T1000 (cell line): ENCODE measurements at regions not wholly inside any gene's neighbourhood (a gene's known extent, or its start where the extent isn't known, plus 50 kb on each side); places are given as distances from the start of the nearest gene placed in this dataset.

Experiments used
- DNase-seq: peaks from one replicate; lab custom pipeline; 2025; ENCODE audit warnings: mixed read lengths; lab: John Stamatoyannopoulos, UW

- no peak for DNase-seq
These were observed 70.4 kb upstream of the BLCAP start for GRCh38 chr20:37598100-37598543.

- no peak for DNase-seq
These were observed 69.3 kb upstream of the BLCAP start for GRCh38 chr20:37596890-37597536.

- DNase-seq = no peak
These were observed 68.5 kb upstream of the BLCAP start for GRCh38 chr20:37596168-37596567.

DNA sequence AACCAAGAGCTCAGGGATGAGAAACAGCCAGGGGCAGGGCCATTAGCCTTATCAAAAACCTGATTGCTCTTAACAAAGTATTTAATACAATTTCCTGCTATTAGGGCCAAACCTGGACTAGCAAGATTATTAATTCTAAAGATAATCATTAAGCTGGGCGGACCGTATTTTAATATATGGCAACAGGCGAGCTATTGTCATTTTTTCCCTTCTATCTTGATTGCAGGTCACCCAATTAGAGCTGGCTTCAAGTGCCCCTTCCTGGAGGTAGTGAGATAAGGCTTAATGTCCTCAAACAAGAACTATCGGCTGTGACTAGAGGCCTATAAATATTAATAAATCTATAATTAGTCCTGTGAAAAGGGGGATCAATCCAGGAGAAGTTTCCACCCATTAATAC lies 66.0 kb upstream of the BLCAP start:
- no peak for DNase-seq

- DNase-seq = no peak
These were observed 63.3 kb upstream of the BLCAP start for GRCh38 chr20:37590938-37591490.

GRCh38 chr20:37586078-37586477 lies 58.4 kb upstream of the BLCAP start:
- no peak for DNase-seq

GRCh38 chr20:37584238-37584807 lies 56.6 kb upstream of the BLCAP start:
- no peak for DNase-seq

DNA sequence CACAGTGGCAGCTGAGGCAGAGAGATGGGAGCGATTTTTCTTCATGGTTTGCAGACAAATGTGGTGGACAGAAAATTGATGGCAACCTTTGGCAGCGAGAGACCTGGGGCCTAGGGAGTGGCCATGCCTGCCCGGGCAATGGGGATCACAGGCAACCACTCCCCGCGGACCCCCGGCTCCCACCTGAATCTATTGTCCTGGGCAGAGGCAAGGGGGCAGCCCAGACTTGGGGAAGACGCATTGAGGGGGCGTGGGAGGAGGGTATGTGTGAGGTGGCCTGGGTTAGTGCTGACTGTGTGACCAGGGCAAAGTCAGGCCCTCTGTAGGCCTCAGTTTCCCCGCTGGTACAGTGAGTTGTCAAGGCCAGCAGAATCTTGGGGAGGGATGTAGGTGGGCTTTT lies 53.6 kb upstream of the BLCAP start:
- no peak for DNase-seq

DNA sequence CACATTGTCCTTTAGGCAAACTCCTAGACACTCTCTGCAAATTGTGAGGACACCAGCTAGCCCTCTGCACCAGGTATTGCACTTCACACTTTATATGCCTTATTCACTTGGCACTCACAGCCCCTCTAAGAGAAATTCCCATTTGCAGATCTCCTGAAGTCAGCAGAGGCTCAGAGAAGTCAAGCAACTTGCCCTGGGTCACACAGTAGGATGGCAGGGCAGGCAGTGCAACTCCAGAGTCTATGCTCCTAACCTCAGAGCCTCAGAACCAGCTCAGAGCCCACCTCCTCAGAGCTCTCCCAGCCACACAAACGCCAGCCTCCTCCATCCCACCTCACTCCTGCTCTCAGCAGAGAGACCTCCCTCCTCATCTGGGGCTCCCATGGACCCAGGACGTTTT lies 52.4 kb upstream of the BLCAP start:
- DNase-seq = no peak

DNA sequence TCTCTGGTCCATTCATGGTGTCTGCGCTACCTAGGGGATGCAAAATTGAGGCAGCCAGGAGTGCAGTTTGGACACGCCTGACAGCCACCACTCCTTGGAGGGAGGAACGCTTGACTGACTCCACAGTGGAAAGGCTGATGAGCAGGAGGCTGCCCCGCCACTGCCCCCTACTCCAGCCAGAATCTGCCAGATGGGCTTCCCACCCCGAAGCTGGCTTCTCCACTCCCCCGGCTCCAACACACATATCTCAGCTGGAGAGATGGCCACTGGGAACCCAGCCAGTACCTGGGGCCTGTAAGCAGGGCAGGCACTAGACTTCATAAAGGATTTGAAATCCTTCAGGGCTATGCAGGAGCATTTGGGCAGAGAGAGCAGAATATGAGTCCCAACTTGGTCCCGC lies 51.4 kb upstream of the BLCAP start:
- no peak for DNase-seq

GRCh38 chr20:37577981-37578380 lies 50.3 kb upstream of the BLCAP start:
- DNase-seq = no peak
